BE2C (cell line): ENCODE measurements at regions not wholly inside any gene's neighbourhood (a gene's known extent, or its start where the extent isn't known, plus 50 kb on each side); places are given as distances from the start of the nearest gene placed in this dataset.

Experiments used
- DNase-seq: peaks from one replicate; pipeline ENCODE4 v3.0.0-alpha.2; 2020
- H3K27me3 ChIP-seq: fragments of 250-450 bp; sonication (Bioruptor Pico); 2 replicates; pipeline ENCODE4 v1.5.1; 2020; ENCODE audit warnings: mild to moderate bottlenecking
- H3K36me3 ChIP-seq: fragments of 250-450 bp; sonication (Bioruptor Pico); 2 replicates; pipeline ENCODE4 v1.5.1; 2020; ENCODE audit warnings: mild to moderate bottlenecking
- H3K4me1 ChIP-seq: fragments of 250-450 bp; sonication (Bioruptor Pico); 2 replicates; pipeline ENCODE4 v1.5.1; 2020
- H3K4me3 ChIP-seq: 2 replicates; pipeline ENCODE4 v1.5.1; 2011; ENCODE audit warnings: low read depth, low read length
- H3K9me3 ChIP-seq: fragments of 250-450 bp; sonication (Bioruptor Pico); 2 replicates; pipeline ENCODE4 v1.5.1; 2020
- TF ChIP-seq, protein P1 (sequence below): IDR thresholded peaks from 2 replicates; pipeline ENCODE4 v1.5.1; 2012; ENCODE audit warnings: mild to moderate bottlenecking, low read depth, low read length

DNA sequence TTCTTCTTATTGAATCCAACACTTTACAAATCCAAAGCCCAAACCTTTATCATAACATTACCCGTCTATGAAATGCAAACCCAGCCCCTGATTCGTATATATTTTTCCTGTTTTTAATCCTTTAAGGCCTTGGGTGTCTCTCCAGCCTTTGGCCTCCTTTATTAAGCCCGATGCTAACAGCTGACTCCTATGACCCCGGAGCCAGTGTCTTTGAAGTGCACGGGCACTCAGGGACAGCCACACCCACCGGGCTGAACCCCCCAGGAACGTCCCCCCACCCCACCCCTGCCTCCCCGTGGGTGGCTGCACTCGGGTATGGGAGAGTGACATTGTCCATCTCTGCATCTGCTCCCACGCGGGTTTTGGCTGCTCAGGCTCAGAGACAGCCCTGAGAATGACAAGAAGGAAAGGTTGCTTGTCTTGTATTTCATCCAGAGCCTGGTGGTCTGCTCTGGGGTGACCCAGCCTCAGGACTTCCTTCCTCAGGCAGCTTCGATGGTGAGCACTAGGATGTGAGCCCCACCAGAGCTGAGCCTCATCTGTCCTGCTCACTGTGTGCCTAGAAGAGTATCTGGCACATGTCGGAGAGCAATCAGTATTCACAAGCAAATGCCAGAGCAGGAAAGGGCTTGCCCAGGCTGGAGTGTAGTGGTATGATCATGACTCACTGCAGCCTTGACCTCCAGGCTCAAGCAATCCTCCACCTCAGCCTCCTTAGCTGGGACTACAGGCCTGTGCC is 210.4 kb downstream of the SKIDA1 start:
- DNase-seq = no peak
- H3K36me3 ChIP-seq = no peaks in the 10 kb centered on the region
- no peaks in the 10 kb centered on the region for H3K4me1 ChIP-seq
- H3K9me3 ChIP-seq = no peaks in the 10 kb centered on the region
- no peak overlapping the region for H3K4me3 ChIP-seq
- H3K27me3 ChIP-seq = no peaks in the 10 kb centered on the region
- TF ChIP-seq, protein P1, sequence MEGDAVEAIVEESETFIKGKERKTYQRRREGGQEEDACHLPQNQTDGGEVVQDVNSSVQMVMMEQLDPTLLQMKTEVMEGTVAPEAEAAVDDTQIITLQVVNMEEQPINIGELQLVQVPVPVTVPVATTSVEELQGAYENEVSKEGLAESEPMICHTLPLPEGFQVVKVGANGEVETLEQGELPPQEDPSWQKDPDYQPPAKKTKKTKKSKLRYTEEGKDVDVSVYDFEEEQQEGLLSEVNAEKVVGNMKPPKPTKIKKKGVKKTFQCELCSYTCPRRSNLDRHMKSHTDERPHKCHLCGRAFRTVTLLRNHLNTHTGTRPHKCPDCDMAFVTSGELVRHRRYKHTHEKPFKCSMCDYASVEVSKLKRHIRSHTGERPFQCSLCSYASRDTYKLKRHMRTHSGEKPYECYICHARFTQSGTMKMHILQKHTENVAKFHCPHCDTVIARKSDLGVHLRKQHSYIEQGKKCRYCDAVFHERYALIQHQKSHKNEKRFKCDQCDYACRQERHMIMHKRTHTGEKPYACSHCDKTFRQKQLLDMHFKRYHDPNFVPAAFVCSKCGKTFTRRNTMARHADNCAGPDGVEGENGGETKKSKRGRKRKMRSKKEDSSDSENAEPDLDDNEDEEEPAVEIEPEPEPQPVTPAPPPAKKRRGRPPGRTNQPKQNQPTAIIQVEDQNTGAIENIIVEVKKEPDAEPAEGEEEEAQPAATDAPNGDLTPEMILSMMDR = no peak

DNA sequence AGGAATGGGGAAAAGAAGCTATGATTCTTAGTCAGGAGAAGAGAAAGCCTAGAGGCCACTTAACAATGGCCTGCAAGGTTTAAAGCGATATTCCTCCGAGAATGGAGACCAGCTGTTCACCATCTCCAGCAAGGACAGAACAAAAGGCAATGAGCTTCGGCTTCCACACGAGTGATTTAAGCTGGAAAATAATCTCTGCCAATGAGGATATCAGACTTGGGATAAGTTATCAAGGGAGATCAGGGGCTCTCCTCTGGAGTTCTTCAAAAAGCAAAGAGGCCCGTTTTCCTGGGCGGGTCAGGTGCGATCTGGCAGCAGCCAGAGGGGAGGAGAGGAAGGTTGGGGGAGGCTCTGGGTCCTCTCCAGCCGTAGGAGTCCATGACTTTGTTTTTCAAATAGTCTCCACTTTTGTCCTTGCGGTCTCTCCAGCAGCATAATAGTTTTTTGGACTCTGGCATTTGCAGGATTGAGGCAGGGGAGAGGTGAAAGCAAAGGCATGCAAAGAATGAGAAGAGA is 211.3 kb downstream of the SKIDA1 start:
- TF ChIP-seq, protein P1 = no peak
- no peak for DNase-seq
- Histone ChIP-seq H3K4me3 (no peak overlapping the region), H3K36me3 (no peaks in the 10 kb centered on the region), H3K27me3 (no peaks in the 10 kb centered on the region), H3K9me3 (no peaks in the 10 kb centered on the region), H3K4me1 (no peaks in the 10 kb centered on the region)

DNA sequence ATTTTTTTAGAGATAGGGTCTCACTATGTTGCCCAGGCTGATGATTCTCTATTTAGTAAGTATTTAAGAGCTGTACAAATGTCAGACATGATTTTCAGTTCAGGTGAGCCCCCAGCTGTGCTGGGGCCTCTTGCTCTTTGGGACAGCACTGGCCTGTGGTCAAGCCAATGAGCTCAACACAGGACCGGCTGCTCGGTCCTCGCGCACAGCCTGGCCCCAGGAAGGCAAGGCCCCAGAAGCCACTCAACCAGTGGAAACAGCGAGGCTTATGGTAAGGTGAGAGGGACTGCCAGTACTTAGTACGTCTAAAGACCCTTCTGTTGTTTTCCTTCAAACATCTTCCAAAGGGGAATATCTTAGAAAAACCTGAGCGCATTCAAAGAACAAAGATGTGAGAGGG is 211.8 kb downstream of the SKIDA1 start:
- H3K36me3 ChIP-seq = no peaks in the 10 kb centered on the region
- no peaks in the 10 kb centered on the region for H3K27me3 ChIP-seq
- H3K4me3 ChIP-seq = no peak overlapping the region
- H3K4me1 ChIP-seq = no peaks in the 10 kb centered on the region
- TF ChIP-seq, protein P1 = no peak
- DNase-seq = no peak
- no peaks in the 10 kb centered on the region for H3K9me3 ChIP-seq

DNA sequence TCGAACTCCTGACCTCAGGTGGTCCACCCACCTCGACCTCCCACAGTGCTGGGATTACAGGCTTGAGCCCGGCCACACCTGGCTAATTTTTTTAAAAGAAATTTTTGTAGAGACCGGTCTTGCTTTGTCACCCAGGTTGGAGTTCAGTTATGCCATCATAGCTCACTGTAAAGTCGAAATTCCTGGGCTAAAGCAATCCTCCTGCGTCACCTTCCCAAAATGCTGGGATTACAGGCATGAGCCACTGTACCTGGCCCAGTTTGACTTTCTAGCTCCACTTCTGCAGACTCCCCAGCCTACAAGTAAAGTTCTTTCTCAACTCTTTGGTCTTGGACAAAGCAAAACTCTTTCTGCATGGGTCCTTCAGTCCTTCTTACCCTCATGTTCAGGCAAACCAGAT is 214.1 kb downstream of the SKIDA1 start:
- Histone ChIP-seq H3K9me3 (no peaks in the 10 kb centered on the region), H3K4me1 (no peaks in the 10 kb centered on the region), H3K4me3 (no peak overlapping the region), H3K27me3 (no peaks in the 10 kb centered on the region), H3K36me3 (no peaks in the 10 kb centered on the region)
- DNase-seq = no peak
- TF ChIP-seq, protein P1 = no peak

DNA sequence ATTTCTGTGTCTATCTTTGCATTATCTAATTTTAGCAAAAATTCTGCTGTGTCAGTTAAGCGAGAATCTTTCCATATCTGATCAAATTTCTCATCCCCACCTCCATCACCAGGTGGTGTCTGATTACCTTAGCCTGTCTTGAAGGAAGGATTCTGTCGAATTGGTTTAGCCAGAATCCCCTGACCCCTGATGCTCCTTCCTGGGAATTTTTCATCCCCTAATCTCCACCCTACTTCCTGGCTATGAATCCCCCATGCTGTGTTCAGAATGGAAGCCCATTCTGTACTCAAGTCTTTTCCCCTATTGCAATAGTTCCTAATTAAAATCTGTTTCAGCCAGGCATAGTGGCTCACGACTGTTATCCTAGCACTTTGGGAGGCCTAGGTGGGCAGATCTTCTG is 216.1 kb downstream of the SKIDA1 start:
- Histone ChIP-seq H3K36me3 (no peaks in the 10 kb centered on the region), H3K27me3 (no peaks in the 10 kb centered on the region)
- TF ChIP-seq, protein P1 = no peak

DNA sequence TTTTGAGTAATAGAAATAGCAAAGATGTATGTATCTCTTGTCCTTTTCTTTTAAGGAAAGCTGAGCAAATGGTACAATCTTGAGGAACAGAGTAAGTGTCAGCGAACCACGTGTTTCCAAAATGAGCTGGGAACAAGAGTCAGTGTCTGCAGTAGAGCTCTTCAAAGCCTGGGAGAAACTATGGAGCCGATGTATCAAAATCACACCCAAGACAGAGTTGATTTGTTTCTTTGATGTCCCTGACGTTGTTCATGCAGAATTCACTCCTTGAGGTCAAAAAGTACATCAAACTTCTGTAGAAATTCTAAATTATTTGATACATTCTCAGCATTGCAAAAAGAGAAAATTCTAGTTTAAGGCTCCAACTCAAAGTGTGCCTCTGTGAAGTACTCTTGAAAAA is 216.5 kb downstream of the SKIDA1 start:
- no peak for DNase-seq
- Histone ChIP-seq H3K9me3 (no peaks in the 10 kb centered on the region), H3K4me1 (no peaks in the 10 kb centered on the region), H3K36me3 (no peaks in the 10 kb centered on the region), H3K4me3 (no peak overlapping the region), H3K27me3 (no peaks in the 10 kb centered on the region)
- TF ChIP-seq, protein P1 = no peak

More for the DNA sequence above, 216.1 kb downstream of the SKIDA1 start:
- H3K9me3 ChIP-seq = no peaks in the 10 kb centered on the region
- no peak overlapping the region for H3K4me3 ChIP-seq
- no peak for DNase-seq
- H3K4me1 ChIP-seq = no peaks in the 10 kb centered on the region
